ENCODE measurements at regions not wholly inside any gene's neighbourhood (a gene's known extent, or its start where the extent isn't known, plus 50 kb on each side); places are given as distances from the start of the nearest gene placed in this dataset.

- TF ChIP-seq, protein P1, sequence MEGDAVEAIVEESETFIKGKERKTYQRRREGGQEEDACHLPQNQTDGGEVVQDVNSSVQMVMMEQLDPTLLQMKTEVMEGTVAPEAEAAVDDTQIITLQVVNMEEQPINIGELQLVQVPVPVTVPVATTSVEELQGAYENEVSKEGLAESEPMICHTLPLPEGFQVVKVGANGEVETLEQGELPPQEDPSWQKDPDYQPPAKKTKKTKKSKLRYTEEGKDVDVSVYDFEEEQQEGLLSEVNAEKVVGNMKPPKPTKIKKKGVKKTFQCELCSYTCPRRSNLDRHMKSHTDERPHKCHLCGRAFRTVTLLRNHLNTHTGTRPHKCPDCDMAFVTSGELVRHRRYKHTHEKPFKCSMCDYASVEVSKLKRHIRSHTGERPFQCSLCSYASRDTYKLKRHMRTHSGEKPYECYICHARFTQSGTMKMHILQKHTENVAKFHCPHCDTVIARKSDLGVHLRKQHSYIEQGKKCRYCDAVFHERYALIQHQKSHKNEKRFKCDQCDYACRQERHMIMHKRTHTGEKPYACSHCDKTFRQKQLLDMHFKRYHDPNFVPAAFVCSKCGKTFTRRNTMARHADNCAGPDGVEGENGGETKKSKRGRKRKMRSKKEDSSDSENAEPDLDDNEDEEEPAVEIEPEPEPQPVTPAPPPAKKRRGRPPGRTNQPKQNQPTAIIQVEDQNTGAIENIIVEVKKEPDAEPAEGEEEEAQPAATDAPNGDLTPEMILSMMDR (IDR thresholded peaks at IDR 0.05 in 2 of 3, conservative IDR thresholded peaks at IDR 0.05 in 1 of 3; ENCODE audit: borderline replicate concordance in 1 of 3, insufficient read depth in 1 of 3, low read depth in 2 of 3, low read length in 2 of 3) = no peak
- TF ChIP-seq FOSL1 (IDR thresholded peaks at IDR 0.05; ENCODE audit: low read depth) (no peak), SIN3A (IDR thresholded peaks at IDR 0.05; ENCODE audit: low read depth) (no peak), RAD21 (IDR thresholded peaks at IDR 0.05; ENCODE audit: low read depth) (no peak), MAX (IDR thresholded peaks at IDR 0.05) (no peak), YY1 (IDR thresholded peaks at IDR 0.05; ENCODE audit: extremely low read depth, insufficient replicate concordance, low read depth, low read length) (no peak), ZNF274 (IDR thresholded peaks at IDR 0.05; ENCODE audit: low read depth, low read length) (no peak), ZFX (IDR thresholded peaks at IDR 0.05) (no peak), POLR2A (IDR thresholded peaks at IDR 0.05; ENCODE audit: borderline replicate concordance, extremely low read depth, insufficient read depth, insufficient read length) (no peak), SP1 (IDR thresholded peaks at IDR 0.05; ENCODE audit: low read depth) (no peak), POLR2AphosphoS5 (IDR thresholded peaks at IDR 0.05; ENCODE audit: low read depth, low read length) (no peak)
- TF ChIP-seq, protein P2, sequence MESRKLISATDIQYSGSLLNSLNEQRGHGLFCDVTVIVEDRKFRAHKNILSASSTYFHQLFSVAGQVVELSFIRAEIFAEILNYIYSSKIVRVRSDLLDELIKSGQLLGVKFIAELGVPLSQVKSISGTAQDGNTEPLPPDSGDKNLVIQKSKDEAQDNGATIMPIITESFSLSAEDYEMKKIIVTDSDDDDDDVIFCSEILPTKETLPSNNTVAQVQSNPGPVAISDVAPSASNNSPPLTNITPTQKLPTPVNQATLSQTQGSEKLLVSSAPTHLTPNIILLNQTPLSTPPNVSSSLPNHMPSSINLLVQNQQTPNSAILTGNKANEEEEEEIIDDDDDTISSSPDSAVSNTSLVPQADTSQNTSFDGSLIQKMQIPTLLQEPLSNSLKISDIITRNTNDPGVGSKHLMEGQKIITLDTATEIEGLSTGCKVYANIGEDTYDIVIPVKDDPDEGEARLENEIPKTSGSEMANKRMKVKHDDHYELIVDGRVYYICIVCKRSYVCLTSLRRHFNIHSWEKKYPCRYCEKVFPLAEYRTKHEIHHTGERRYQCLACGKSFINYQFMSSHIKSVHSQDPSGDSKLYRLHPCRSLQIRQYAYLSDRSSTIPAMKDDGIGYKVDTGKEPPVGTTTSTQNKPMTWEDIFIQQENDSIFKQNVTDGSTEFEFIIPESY (IDR thresholded peaks at IDR 0.05; ENCODE audit: extremely low read depth, insufficient replicate concordance, low read length) = no peak
- TF ChIP-seq, protein P3, sequence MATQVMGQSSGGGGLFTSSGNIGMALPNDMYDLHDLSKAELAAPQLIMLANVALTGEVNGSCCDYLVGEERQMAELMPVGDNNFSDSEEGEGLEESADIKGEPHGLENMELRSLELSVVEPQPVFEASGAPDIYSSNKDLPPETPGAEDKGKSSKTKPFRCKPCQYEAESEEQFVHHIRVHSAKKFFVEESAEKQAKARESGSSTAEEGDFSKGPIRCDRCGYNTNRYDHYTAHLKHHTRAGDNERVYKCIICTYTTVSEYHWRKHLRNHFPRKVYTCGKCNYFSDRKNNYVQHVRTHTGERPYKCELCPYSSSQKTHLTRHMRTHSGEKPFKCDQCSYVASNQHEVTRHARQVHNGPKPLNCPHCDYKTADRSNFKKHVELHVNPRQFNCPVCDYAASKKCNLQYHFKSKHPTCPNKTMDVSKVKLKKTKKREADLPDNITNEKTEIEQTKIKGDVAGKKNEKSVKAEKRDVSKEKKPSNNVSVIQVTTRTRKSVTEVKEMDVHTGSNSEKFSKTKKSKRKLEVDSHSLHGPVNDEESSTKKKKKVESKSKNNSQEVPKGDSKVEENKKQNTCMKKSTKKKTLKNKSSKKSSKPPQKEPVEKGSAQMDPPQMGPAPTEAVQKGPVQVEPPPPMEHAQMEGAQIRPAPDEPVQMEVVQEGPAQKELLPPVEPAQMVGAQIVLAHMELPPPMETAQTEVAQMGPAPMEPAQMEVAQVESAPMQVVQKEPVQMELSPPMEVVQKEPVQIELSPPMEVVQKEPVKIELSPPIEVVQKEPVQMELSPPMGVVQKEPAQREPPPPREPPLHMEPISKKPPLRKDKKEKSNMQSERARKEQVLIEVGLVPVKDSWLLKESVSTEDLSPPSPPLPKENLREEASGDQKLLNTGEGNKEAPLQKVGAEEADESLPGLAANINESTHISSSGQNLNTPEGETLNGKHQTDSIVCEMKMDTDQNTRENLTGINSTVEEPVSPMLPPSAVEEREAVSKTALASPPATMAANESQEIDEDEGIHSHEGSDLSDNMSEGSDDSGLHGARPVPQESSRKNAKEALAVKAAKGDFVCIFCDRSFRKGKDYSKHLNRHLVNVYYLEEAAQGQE (IDR thresholded peaks at IDR 0.05; ENCODE audit: low read depth) = no peak
Measured at GRCh38 chr4:33133723-33134122, 2413.6 kb downstream of the PCDH7 start.

Data from HCT116 (cell line).